ENCODE measurements at regions not wholly inside any gene's neighbourhood (a gene's known extent, or its start where the extent isn't known, plus 50 kb on each side); places are given as distances from the start of the nearest gene placed in this dataset.
"Not testable (repeated sequence)": the region's sequence is repeated elsewhere in the genome, so short reads cannot be mapped to it uniquely, and the experiment has no call there.

DNA sequence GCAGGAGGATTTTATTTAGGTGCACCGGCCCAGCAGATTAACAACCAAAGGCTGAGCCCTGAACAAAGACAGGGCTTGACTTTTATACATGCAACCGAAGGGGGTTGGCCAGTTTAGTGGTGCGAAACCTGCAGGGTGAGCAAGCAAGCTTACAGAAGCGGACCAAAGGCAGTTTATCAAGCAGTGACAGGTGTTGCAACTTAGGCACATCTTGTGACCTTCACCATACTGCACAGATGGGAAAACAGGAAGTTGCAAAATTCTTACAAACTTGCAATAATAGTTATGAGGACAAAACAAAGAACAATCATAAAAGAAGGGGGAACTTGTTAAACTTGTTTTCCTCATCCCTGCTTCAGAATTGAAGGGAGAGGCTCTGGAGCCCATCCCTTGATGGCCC, 1265.1 kb downstream of the CDH8 start:
- no peak for DNase-seq

- DNase-seq: not testable (repeated sequence)
These were observed 1265.9 kb downstream of the CDH8 start for GRCh38 chr16:60770384-60770783.

GRCh38 chr16:60763869-60764268, 1272.4 kb downstream of the CDH8 start:
- no peak for DNase-seq

GRCh38 chr16:60755907-60756306, 1280.3 kb downstream of the CDH8 start:
- DNase-seq: no peak

GRCh38 chr16:60748366-60748765, 1287.9 kb downstream of the CDH8 start:
- DNase-seq: no peak

DNA sequence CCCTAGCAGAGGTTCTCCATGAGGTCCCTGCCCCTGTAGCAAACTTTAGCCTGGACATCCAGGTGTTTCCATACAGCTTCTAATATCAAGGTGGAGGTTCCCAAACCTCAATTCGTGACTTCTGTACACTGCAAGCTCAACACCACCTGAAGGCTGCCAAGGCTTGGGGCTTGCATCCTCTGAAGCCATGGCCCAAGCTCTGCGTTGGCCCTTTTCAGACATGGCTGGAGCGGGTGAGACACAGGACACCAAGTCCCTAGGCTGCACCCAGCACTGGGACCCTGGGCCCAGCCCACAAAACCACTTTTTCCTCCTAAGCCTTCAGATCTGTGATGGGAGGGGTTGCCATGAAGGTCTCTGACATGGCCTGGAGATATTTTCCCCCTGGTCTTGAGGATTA, 1292.0 kb downstream of the CDH8 start:
- no peak for DNase-seq

DNA sequence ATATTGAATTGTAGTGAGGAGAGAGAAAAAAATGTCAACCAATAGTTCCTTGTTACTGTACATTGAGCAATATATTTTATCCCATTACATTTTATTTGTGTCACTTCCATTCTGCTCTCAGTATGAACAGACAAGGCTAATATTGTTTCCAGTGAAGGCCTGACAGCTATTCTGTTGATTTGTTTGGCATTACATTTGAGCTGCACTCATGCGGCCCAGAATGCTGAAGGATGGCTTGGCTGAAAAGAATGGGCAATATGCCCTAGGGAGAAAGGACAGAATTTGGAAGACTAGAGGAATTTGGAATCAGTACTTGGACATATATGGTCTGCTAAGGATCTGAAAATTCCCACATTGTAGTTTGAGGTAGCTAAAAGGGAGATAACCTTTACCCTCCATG, 1294.4 kb downstream of the CDH8 start:
- no peak for DNase-seq

- no peak for DNase-seq
These were observed 1296.2 kb downstream of the CDH8 start for GRCh38 chr16:60739737-60740683.

DNA sequence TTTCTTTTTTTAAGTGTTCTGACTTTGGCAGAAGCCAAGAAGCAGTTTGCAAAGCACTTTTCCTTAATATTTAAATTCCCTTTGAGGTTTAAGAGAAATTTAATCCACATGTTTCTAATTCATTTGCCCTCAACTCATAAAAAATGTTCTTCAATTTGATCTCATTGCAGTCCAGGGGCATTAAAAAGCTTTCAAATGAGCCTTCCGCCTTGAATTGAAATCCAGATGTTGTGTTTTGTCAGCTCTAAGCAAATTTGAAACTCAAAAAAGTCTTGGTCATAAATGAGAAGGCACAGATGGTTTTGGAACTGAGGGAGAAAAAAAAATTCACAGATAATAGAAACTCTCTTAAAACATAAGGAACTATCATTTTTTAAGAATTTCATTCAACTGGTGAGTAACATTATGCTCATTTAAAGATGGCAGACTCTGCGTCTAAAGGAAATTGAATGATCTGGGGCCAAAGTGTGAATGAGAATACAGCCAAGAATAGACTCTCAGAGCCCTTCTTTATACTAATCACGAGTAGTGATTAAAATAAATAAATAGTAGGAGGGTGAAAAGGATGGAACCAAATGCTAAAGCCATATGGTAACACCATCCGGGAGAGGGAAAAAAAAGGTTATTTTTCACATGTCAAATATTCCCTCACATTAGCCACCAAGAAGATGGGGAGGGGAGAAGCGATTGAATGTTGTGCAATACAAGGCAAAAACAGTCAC, 1304.7 kb downstream of the CDH8 start:
- no peak for DNase-seq

DNA sequence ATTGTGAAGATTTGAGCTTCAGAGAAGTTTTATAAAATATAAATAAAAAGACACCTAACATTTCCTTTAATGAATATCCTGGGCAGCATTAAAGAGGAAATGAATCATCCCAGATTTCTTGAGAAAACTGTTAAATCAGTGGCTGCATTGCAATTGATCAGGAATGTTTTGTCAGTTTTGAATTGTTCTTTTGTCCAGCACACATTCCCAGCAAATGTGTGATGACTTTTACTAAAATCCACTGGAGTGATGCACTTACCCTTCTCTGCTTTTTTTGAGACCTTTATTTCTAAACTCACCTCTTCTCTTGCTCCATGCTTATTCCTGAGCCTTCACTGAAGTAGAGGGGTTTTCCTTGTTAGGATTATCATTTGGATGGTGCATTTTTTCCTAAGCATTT, 1307.2 kb downstream of the CDH8 start:
- DNase-seq: no peak

DNA sequence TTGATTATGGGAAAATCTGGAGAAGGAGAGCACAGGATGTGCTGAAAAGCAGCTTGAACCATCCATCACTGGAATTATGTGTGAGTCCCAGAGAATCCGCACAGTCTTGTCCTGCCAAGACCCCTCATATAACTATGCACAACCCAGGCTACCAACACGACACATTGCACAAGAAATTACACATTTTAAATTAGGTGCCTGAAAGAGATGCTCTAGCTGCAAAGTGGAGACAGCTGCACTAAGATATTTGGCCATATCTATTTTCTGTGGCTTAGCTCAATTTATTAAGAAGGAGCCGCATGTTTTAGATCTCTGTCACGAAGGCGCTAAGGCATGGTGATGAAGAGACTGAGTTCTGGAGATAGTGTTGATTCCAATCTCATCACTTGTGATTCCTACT, 1308.4 kb downstream of the CDH8 start:
- DNase-seq: no peak

DNA sequence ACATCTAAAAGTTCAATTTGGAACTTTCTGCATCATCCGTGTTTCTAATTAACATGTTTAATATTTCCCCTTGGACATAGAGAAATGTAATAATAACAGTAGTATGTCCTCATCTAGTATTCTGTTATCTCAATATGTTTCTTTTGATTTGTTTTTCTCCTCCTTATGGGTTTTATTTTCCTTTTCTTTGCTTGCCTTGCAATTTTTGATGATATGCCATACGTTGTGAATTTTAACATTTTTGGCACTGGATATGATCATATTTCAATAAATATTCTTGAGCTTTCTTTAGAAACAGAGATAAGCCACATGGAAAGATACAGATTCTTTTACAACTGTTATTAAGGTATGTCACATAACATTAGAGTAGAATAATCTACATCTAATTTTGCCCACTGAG, 1316.2 kb downstream of the CDH8 start:
- DNase-seq: no peak

DNA sequence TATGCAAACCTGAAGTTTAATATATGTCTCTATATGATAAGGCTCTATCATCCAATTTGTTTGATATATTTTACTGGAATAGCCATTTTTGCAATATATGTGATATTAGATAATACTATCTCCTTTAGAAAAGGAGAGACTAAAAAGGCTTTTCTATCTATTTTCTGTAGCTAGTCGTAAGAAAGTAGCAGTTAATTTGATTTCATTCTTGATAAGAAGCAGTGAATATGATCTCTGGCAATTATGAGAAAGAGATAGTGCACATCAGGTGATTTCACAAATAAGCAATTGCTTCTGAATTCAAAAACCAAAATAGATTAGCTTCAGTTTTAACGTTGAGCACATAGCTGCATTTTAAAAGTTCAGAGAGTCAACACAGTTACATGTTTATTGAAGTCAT, 1318.4 kb downstream of the CDH8 start:
- no peak for DNase-seq

GRCh38 chr16:60712144-60712543, 1324.1 kb downstream of the CDH8 start:
- no peak for DNase-seq

GRCh38 chr16:60704726-60705125, 1331.5 kb downstream of the CDH8 start:
- DNase-seq: no peak

GRCh38 chr16:60703096-60703495, 1333.1 kb downstream of the CDH8 start:
- DNase-seq: no peak

DNA sequence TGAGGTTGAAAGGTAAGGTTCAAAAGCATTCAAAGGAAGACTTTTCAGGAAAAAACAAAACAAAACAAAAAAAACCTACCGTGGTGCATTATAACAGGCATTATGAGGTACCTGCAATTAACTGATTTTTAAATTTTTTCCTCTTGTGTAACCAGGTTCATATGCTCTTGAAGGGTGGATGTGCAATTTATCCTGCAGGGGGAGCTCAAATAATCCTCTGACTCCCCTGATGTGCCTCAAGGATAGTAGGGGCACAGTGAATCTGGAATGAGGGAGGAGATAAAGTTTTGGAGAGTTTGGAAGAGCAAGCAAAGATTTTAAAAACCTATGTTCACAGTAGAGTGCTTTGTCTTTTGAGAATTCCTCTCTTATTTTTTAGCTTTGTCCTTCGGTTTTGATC, 1349.4 kb downstream of the CDH8 start:
- no peak for DNase-seq

- DNase-seq: no peak
These were observed 1352.2 kb downstream of the CDH8 start for GRCh38 chr16:60684002-60684401.

DNA sequence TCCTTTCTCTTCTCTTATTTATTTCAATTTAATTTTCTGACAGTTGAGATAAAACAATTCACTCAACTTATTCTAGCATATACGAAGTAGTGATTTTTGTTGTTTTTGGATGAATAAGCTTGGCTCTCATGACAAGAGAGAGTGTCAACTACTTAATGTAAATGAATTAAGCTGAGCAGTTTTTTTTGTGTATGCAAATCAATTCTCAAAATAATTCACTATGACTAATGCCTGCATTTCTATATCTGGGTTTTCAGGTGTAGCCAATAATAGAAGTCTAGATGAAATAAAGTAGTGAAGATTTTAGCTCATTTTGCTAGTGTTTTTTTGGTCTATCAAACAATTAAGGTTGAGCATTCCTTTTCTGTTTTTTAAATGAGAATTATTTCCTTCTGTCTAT, 1354.0 kb downstream of the CDH8 start:
- no peak for DNase-seq

- no peak for DNase-seq
These were observed 1355.2 kb downstream of the CDH8 start for GRCh38 chr16:60681043-60681442.

GRCh38 chr16:60675022-60675421, 1361.2 kb downstream of the CDH8 start:
- DNase-seq: no peak

- DNase-seq: no peak
These were observed 1362.0 kb downstream of the CDH8 start for GRCh38 chr16:60674241-60674640.

- no peak for DNase-seq
These were observed 1380.6 kb downstream of the CDH8 start for GRCh38 chr16:60655514-60656153.
